Adipocyte (in vitro differentiated cells): ENCODE measurements at regions not wholly inside any gene's neighbourhood (a gene's known extent, or its start where the extent isn't known, plus 50 kb on each side); places are given as distances from the start of the nearest gene placed in this dataset.

ENCODE experiments used
- DNase-seq: peaks from one replicate; pipeline ENCODE4 v3.0.0-alpha.2; 2015; ENCODE audit warnings: low read depth
- H3K27me3 ChIP-seq: replicated peaks from 2 replicates; pipeline ENCODE4 v1.7.0; 2013; ENCODE audit warnings: mild to moderate bottlenecking, low read length, moderate library complexity; ENCODE audit not compliant: control insufficient read depth, insufficient read depth
- H3K36me3 ChIP-seq: 2 replicates; pipeline ENCODE4 v1.7.0; 2013; ENCODE audit warnings: low read length, mild to moderate bottlenecking, moderate library complexity; ENCODE audit not compliant: control insufficient read depth, insufficient read depth, severe bottlenecking
- H3K4me1 ChIP-seq: 2 replicates; pipeline ENCODE4 v1.7.0; 2013; ENCODE audit warnings: mild to moderate bottlenecking, low read length, moderate library complexity; ENCODE audit not compliant: control insufficient read depth, insufficient read depth
- H3K4me3 ChIP-seq: 2 replicates; pipeline ENCODE4 v1.7.0; 2013; ENCODE audit warnings: mild to moderate bottlenecking, low read length, moderate library complexity
- H3K9ac ChIP-seq: 2 replicates; pipeline ENCODE4 v1.7.0; 2013; ENCODE audit warnings: mild to moderate bottlenecking, low read length, moderate library complexity
- H3K9me3 ChIP-seq: 2 replicates; pipeline ENCODE4 v1.7.0; 2013; ENCODE audit warnings: mild to moderate bottlenecking, low read length, moderate library complexity; ENCODE audit not compliant: control insufficient read depth

GRCh38 chr5:52657247-52657645 lies 130.5 kb upstream of the ITGA1 start:
- Histone ChIP-seq H3K4me1 (no peaks in the 10 kb centered on the region), H3K4me3 (no peak overlapping the region), H3K9ac (no peak overlapping the region), H3K36me3 (no peaks in the 10 kb centered on the region), H3K27me3 (peaks cover 14% of the 10 kb centered on the region), H3K9me3 (no peaks in the 10 kb centered on the region)
- peak; percentile 83 for DNase-seq

- Histone ChIP-seq H3K9me3 (no peaks in the 10 kb centered on the region), H3K4me3 (no peak overlapping the region), H3K4me1 (no peaks in the 10 kb centered on the region), H3K36me3 (no peaks in the 10 kb centered on the region), H3K9ac (no peak overlapping the region), H3K27me3 (peaks cover 14% of the 10 kb centered on the region)
- no peak for DNase-seq
These were observed 129.5 kb upstream of the ITGA1 start for GRCh38 chr5:52658246-52658645.

- H3K4me1 ChIP-seq = peaks cover 5% of the 10 kb centered on the region
- DNase-seq = no peak
- H3K9me3 ChIP-seq = no peaks in the 10 kb centered on the region
These were observed 127.1 kb upstream of the ITGA1 start for GRCh38 chr5:52660621-52661020.

DNA sequence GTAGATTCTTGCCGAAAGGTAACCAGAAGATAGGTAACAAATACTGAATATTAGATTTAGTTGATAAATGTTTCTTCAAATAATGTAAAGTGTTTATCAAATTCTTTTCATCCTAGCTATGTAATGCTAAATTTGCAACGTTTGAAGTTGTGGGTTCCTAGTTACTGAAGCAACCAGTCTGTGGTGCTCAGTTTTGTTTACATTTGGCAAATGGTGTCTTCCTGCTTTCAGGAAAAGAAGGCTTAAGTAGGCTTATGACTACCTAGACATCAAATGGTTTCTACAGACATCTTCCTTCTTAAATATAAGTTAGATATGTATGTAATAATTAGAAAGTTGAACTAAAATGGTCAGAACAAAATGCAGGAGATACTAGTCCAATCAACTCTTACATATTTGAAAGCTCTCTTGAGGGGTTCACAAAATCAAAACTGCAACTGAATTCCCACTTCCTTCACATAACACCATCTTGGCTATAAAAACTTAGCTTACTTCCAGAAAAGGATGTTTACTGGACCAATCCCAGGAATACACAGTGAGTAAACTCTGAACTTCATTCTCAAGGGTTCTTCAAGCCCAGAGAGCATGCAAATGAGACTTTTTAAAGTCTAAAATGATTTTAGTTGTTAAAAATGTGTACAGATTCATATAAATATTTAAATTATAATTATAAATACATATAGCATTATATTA lies 125.7 kb upstream of the ITGA1 start:
- DNase-seq = no peak
- Histone ChIP-seq H3K9me3 (no peaks in the 10 kb centered on the region), H3K9ac (no peak overlapping the region), H3K27me3 (no peaks in the 10 kb centered on the region), H3K36me3 (no peaks in the 10 kb centered on the region), H3K4me3 (no peak overlapping the region), H3K4me1 (peaks cover 8% of the 10 kb centered on the region)

More at GRCh38 chr5:52660621-52661020, 127.1 kb upstream of the ITGA1 start:
- H3K36me3 ChIP-seq = no peaks in the 10 kb centered on the region
- H3K27me3 ChIP-seq = no peaks in the 10 kb centered on the region
- H3K4me3 ChIP-seq = no peak overlapping the region
- no peak overlapping the region for H3K9ac ChIP-seq

GRCh38 chr5:52665559-52665958 lies 122.2 kb upstream of the ITGA1 start:
- Histone ChIP-seq H3K9me3 (no peaks in the 10 kb centered on the region), H3K36me3 (no peaks in the 10 kb centered on the region), H3K9ac (peak overlapping the region; percentile 57), H3K4me3 (peak overlapping the region; percentile 68), H3K4me1 (peaks cover 8% of the 10 kb centered on the region), H3K27me3 (no peaks in the 10 kb centered on the region)
- DNase-seq = no peak

DNA sequence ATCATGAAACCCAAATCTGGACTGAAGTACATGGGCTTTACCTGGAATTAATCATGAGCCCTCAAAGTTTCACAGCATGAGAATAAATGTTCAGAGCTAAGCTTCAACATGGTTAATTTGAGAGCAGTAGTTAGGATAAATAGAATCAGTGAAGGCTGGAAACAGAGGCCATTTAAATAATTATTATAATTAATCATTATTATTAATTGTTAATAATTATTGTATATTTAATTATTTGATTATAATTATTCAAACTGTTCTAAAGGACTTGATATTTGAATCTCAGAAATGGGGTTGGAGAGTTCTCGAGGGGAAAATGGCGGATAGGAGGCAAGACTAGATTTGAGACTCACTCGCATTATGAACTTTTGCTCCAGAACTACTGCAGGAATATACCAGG lies 119.6 kb upstream of the ITGA1 start:
- Histone ChIP-seq H3K4me3 (no peak overlapping the region), H3K9me3 (no peaks in the 10 kb centered on the region), H3K27me3 (no peaks in the 10 kb centered on the region), H3K9ac (no peak overlapping the region), H3K36me3 (no peaks in the 10 kb centered on the region), H3K4me1 (peaks cover 8% of the 10 kb centered on the region)
- no peak for DNase-seq

DNA sequence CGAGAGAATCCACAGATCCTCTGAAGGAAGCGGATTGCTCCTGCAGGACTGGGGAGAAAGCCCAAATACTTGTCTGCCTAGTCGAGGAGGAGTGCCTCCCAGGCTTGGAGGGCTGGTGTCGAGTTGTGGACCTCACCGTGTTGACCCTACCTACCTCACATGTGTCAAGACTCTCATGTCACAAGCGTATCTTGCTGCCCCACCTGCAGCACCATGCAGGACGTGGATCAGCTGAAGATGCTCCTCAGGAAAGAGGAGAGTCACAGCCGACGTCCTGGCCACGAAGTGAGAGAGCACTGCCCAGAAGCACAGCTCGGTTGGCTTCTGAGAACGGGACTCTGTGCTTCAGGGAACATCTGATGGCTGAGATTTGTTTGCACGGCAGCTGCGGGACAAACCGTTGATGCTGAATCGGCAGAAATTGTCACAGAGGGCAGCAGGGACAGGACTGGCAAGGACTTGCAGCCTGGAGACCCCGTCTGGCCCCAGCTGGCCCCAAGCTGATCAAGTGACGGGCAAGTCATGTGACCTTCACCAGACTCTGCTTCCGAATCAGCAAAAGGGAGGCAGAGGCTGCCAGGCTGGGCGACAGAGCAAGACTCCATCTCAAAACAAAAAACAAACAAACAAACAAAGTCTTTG lies 119.1 kb upstream of the ITGA1 start:
- Histone ChIP-seq H3K9ac (no peak overlapping the region), H3K4me1 (peaks cover 8% of the 10 kb centered on the region), H3K27me3 (no peaks in the 10 kb centered on the region), H3K4me3 (no peak overlapping the region), H3K9me3 (no peaks in the 10 kb centered on the region), H3K36me3 (no peaks in the 10 kb centered on the region)
- no peak for DNase-seq

DNA sequence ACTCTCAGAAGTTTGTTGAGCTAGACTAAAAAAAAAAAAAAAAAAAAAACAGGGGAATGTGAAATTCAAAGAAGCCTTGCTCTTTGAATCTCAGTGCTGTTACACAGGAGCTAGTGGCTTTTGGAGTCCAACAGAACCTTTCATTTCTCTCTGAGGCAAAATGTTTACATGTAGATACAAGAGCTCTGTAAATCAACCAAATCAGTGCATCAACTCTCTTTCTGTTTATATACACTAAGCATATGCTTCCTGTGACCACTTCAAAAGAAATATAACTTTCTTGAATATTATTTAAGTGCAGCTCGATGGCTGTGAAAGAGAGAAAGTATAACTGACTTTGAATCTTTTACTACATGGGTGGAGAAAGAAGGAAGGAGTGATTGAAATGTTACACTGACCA lies 115.3 kb upstream of the ITGA1 start:
- H3K4me3 ChIP-seq = no peak overlapping the region
- H3K9ac ChIP-seq = no peak overlapping the region
- H3K9me3 ChIP-seq = no peaks in the 10 kb centered on the region
- H3K27me3 ChIP-seq = no peaks in the 10 kb centered on the region
- H3K36me3 ChIP-seq = no peaks in the 10 kb centered on the region
- no peak for DNase-seq
- H3K4me1 ChIP-seq = peaks cover 12% of the 10 kb centered on the region

GRCh38 chr5:52673495-52673894 lies 114.2 kb upstream of the ITGA1 start:
- Histone ChIP-seq H3K9me3 (no peaks in the 10 kb centered on the region), H3K4me3 (no peak overlapping the region), H3K36me3 (no peaks in the 10 kb centered on the region)

DNA sequence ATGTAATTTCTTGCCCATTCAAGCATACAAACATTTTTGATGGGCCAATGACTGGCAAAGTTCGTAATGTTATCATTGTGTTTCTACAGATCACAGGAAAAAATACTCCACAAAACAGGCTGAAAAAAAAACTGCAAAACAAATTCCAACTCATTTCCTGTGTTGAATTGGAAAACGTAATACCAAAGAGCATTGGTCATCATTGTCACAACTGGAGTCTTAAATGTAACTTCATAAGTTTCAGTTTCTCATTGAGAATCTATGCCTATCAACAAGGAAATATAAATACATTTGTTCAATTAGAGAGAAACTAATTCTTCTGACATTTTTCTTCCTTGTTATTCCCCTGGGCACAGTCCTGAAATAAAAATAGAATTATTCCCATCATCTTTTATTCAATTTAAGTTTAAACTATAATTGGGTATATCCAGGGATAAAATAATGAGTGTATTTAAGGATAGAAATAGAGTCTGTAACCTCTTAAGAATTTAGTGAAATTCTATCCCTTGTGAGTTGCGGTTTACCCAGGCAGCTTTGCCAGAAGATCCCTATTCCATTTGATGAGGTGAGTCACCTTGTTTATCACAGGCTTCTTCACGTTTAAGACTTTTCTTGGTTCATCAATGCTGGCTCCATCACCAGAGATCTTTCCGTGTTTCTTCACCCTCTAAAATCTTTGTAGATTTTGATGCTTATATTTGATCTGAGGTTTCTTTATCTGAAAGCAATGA lies 112.7 kb upstream of the ITGA1 start:
- Histone ChIP-seq H3K9me3 (no peaks in the 10 kb centered on the region), H3K27me3 (no peaks in the 10 kb centered on the region), H3K4me1 (peaks cover 12% of the 10 kb centered on the region), H3K36me3 (no peaks in the 10 kb centered on the region), H3K4me3 (peak overlapping the region; percentile 56), H3K9ac (peak overlapping the region; percentile 9)
- peak; percentile 78 for DNase-seq

More at GRCh38 chr5:52673495-52673894, 114.2 kb upstream of the ITGA1 start:
- H3K4me1 ChIP-seq = peaks cover 12% of the 10 kb centered on the region
- DNase-seq = no peak
- no peak overlapping the region for H3K9ac ChIP-seq
- no peaks in the 10 kb centered on the region for H3K27me3 ChIP-seq

DNA sequence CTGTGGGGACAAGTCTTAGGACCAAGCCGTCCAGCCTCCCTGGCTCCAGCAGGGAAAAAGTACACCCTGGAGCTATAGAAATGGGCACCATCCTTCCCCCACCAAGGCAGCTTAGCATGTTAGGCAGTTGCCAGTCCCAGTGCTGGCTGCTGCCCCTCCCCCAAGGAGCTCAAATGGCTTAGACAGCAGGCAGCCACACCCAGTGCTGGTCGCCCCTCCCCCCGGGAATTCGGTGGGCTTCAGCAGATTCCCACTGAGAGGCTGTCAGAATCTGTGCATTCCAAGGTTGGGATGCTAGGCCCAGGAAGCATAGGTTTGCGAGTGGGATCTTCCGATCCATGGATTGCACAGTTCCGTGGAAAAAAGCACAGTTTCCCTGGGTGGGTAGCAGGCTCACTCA lies 105.2 kb upstream of the ITGA1 start:
- no peak overlapping the region for H3K4me3 ChIP-seq
- no peak for DNase-seq
- H3K4me1 ChIP-seq = no peaks in the 10 kb centered on the region
- no peaks in the 10 kb centered on the region for H3K9me3 ChIP-seq
- H3K9ac ChIP-seq = no peak overlapping the region
- H3K36me3 ChIP-seq = no peaks in the 10 kb centered on the region
- no peaks in the 10 kb centered on the region for H3K27me3 ChIP-seq
